HepG2 (cell line): ENCODE measurements at regions not wholly inside any gene's neighbourhood (a gene's known extent, or its start where the extent isn't known, plus 50 kb on each side); places are given as distances from the start of the nearest gene placed in this dataset.

Experiments
- ATAC-seq: fragments of 200-7000 bp; cut with Tn5 transposase; 3 replicates; pipeline ENCODE4 v1.9.1; 2020; ENCODE audit warnings: mild to moderate bottlenecking, moderate library complexity
- BruUV-seq: library from RNA; stranded (reverse); fragments of 400-500 nt; replicated peaks from 2 replicates; lab custom pipeline; 2021; lab: Mats Ljungman, UMichigan
- CTCF ChIA-PET: fragments of 300-600 bp; formaldehyde crosslinking; extraction: SDS; loops from one replicate; lab custom pipeline; 2021; ENCODE audit warnings: low total read pairs, inconsistent platforms, low intra/inter-chr PET ratio; lab: Yijun Ruan, JAX
- POLR2A ChIA-PET: fragments of 350-600 bp; sonication (Branson Sonifier 250); formaldehyde crosslinking; loops from one replicate; lab custom pipeline; 2020; ENCODE audit warnings: antibody characterized with exemption, inconsistent platforms; lab: Yijun Ruan, JAX
- DNase-seq: peaks from one replicate; pipeline ENCODE4 v3.0.0-alpha.2; 2015; ENCODE audit warnings: low spot score
- FAIRE-seq: peaks from 3 replicates; lab custom pipeline; 2011; peaks lifted over from hg19 to GRCh38; lab: Jason Lieb, UNC
- H2AFZ ChIP-seq: one replicate; pipeline ENCODE4 v1.6.1; 2011; ENCODE audit warnings: low read length, inconsistent platforms
- H3K27ac ChIP-seq: fragments of 300-600 bp; 3 replicates; pipeline ENCODE4 v1.8.0; 2011; ENCODE audit warnings: mixed run types, mild to moderate bottlenecking, mixed read lengths, low read length, inconsistent platforms; ENCODE audit not compliant: insufficient read depth; ENCODE audit errors: extremely low read length
- H3K27me3 ChIP-seq, 2 experiments: fragments of 200-600 bp in 1 of 2; 2 replicates in 1 of 2; 3 replicates in 1 of 2; pipeline versions ENCODE4 v1.6.0 to v1.8.0; 2011; ENCODE audit warnings: low read length in 2 of 2, mild to moderate bottlenecking in 2 of 2, moderate library complexity in 2 of 2, inconsistent platforms in 1 of 2; ENCODE audit not compliant: insufficient read depth in 2 of 2, control insufficient read depth in 1 of 2
- H3K36me3 ChIP-seq, 2 experiments: fragments of 200-600 bp in 1 of 2; replicated peaks in 1 of 2; 2 replicates in 1 of 2; 3 replicates in 1 of 2; pipeline versions ENCODE4 v1.5.1 to v1.8.0; 2011; ENCODE audit warnings: low read length in 2 of 2, inconsistent platforms in 1 of 2; ENCODE audit not compliant: insufficient read depth in 2 of 2, control insufficient read depth in 1 of 2
- H3K4me1 ChIP-seq: 2 replicates; pipeline ENCODE4 v1.5.1; 2012; ENCODE audit warnings: low read length, inconsistent platforms; ENCODE audit not compliant: insufficient read depth
- H3K4me2 ChIP-seq: 2 replicates; pipeline ENCODE4 v1.6.0; 2011; ENCODE audit warnings: low read depth, low read length, inconsistent platforms
- H3K4me3 ChIP-seq, 3 experiments: fragments of 200-600 bp in 1 of 3; sonication (generic), shearing (Covaris generic) in 1 of 3; replicated peaks in 1 of 3; 2 replicates each; pipeline ENCODE4 v1.5.1; 2011 to 2016; ENCODE audit warnings: low read length in 3 of 3, inconsistent platforms in 2 of 3, low read depth in 2 of 3, mild to moderate bottlenecking in 2 of 3, control low read depth in 1 of 3, mixed read lengths in 1 of 3; ENCODE audit not compliant: insufficient read depth in 1 of 3
- H3K79me2 ChIP-seq: one replicate; pipeline ENCODE4 v1.6.1; 2011; ENCODE audit warnings: low read length, inconsistent platforms; ENCODE audit not compliant: insufficient read depth
- H3K9ac ChIP-seq: 2 replicates; pipeline ENCODE4 v1.6.0; 2011; ENCODE audit warnings: mild to moderate bottlenecking, low read depth, low read length, inconsistent platforms; ENCODE audit not compliant: insufficient read depth
- H3K9me3 ChIP-seq: 2 replicates; pipeline ENCODE4 v1.5.1; 2012; ENCODE audit warnings: mild to moderate bottlenecking, low read length
- H4K20me1 ChIP-seq: 2 replicates; pipeline ENCODE4 v1.6.0; 2011; ENCODE audit warnings: inconsistent platforms, mild to moderate bottlenecking, low read length, moderate library complexity; ENCODE audit not compliant: insufficient read depth
- FLYWCH1 ChIP-seq: sonication (generic); formaldehyde crosslinking; IDR thresholded peaks from 2 replicates; pipeline ENCODE4 v1.8.1; 2023; ENCODE audit warnings: mild to moderate bottlenecking, missing genetic modification reagents
- FOXK1 ChIP-seq: sonication (generic); formaldehyde crosslinking; IDR thresholded peaks from 2 replicates; pipeline ENCODE4 v1.4.0; 2020; ENCODE audit warnings: low read depth, missing genetic modification reagents, borderline replicate concordance
- HNF4A ChIP-seq: sonication (generic); formaldehyde crosslinking; IDR thresholded peaks from 2 replicates; pipeline ENCODE4 v1.4.0; 2020; ENCODE audit warnings: missing genetic modification reagents
- MAZ ChIP-seq, 2 experiments: sonication (generic) in 1 of 2; formaldehyde crosslinking in 1 of 2; IDR thresholded peaks; 2 replicates each; pipeline versions ENCODE4 v1.5.0 to v1.6.1; 2012 to 2020; ENCODE audit warnings: low read depth in 2 of 2, mild to moderate bottlenecking in 2 of 2, borderline replicate concordance in 1 of 2, improper control_type of control experiment in 1 of 2, low read length in 1 of 2, missing genetic modification reagents in 1 of 2, moderate library complexity in 1 of 2
- MNT ChIP-seq: fragments of 450-650 bp; IDR thresholded peaks from 2 replicates; pipeline ENCODE4 v1.6.1; 2016
- RORA ChIP-seq: sonication (generic); formaldehyde crosslinking; IDR thresholded peaks from 2 replicates; pipeline ENCODE4 v1.5.0; 2020; ENCODE audit warnings: mild to moderate bottlenecking, missing genetic modification reagents, moderate library complexity
- SNRNP70 ChIP-seq: fragments of 200-400 bp; formaldehyde crosslinking; IDR thresholded peaks from 2 replicates; pipeline ENCODE4 v1.6.1; 2017; ENCODE audit warnings: mild to moderate bottlenecking, low read depth, low read length, moderate library complexity
- TCF12 ChIP-seq, 2 experiments: fragments of 450-650 bp in 1 of 2; sonication (generic) in 1 of 2; formaldehyde crosslinking in 1 of 2; IDR thresholded peaks; 2 replicates each; pipeline versions ENCODE4 v1.6.1 to v1.8.0; 2017 to 2022; ENCODE audit warnings: antibody characterized with exemption in 1 of 2, mild to moderate bottlenecking in 1 of 2, missing genetic modification reagents in 1 of 2, moderate library complexity in 1 of 2
- TP53 ChIP-seq: sonication (generic); formaldehyde crosslinking; conservative IDR thresholded peaks from 2 replicates; pipeline ENCODE4 v1.4.0; 2020; ENCODE audit warnings: missing genetic modification reagents
- ZNF343 ChIP-seq: sonication (generic); formaldehyde crosslinking; IDR thresholded peaks from 2 replicates; pipeline ENCODE4 v1.4.0; 2020; ENCODE audit warnings: mild to moderate bottlenecking, missing genetic modification reagents
- ZNF367 ChIP-seq: sonication (generic); formaldehyde crosslinking; IDR thresholded peaks from 2 replicates; pipeline ENCODE4 v1.4.0; 2020; ENCODE audit warnings: missing genetic modification reagents, borderline replicate concordance
- ZNF552 ChIP-seq: sonication (generic); formaldehyde crosslinking; IDR thresholded peaks from 2 replicates; pipeline ENCODE4 v1.9.0; 2022; ENCODE audit warnings: missing genetic modification reagents, mild to moderate bottlenecking, borderline replicate concordance
- ZNF574 ChIP-seq: sonication (generic); formaldehyde crosslinking; IDR thresholded peaks from 2 replicates; pipeline ENCODE4 v1.4.0; 2020; ENCODE audit warnings: missing genetic modification reagents
- WGBS: methylation state at CpG from one replicate; pipeline ENCODE4 v1.1.6; 2017; ENCODE audit warnings: low lambda C conversion rate; 5-methylcytosine and 5-hydroxymethylcytosine counted together
- in situ Hi-C: cut with HindIII; loops from 2 replicates; pipeline ENCODE4 v1.10.0; 2017; ENCODE audit warnings: low pct_unique_long_range_greater_than_20kb; ENCODE audit not compliant: extremely low pct_ligation_motif_present
- intact Hi-C: fragments of 100-400 bp; cut with micrococcal nuclease; formaldehyde crosslinking; loops from one replicate; pipeline ENCODE4 v1.10.0; 2022; ENCODE audit not compliant: unreplicated experiment

GRCh38 chr6:140003217-140003616, 628.8 kb upstream of the CITED2 start:
- intact Hi-C loops = no loop called here
- no peaks in the 10 kb centered on the region for H3K36me3 ChIP-seq
- no peaks in the 10 kb centered on the region for H3K27me3 ChIP-seq
- H2AFZ ChIP-seq = no peak overlapping the region
- DNase-seq = no peak
- TF ChIP-seq ZNF552 (CRISPR knock-in tag) = no peak
- no peak for TF ChIP-seq ZNF574 (CRISPR knock-in tag)
- no peak for TF ChIP-seq FOXK1 (CRISPR knock-in tag)
- no peak for TF ChIP-seq HNF4A (CRISPR knock-in tag)
- TF ChIP-seq MAZ (IDR thresholded peaks at IDR 0.05; ENCODE audit: borderline replicate concordance, low read depth, low read length) = no peak
- no peak for TF ChIP-seq MAZ (CRISPR knock-in tag; IDR thresholded peaks at IDR 0.05; ENCODE audit: low read depth)
- no peak for TF ChIP-seq TCF12 (IDR thresholded peaks at IDR 0.05)
- no peak for TF ChIP-seq TCF12 (CRISPR knock-in tag; IDR thresholded peaks at IDR 0.05)
- TF ChIP-seq MNT = no peak
- no peak for TF ChIP-seq TP53 (CRISPR knock-in tag)
- TF ChIP-seq ZNF343 (CRISPR knock-in tag) = no peak
- TF ChIP-seq SNRNP70 = no peak
- TF ChIP-seq RORA = no peak
- TF ChIP-seq ZNF367 (CRISPR knock-in tag) = no peak
- no peak for TF ChIP-seq FLYWCH1 (CRISPR knock-in tag)
- 20% methylated on average over 1 of the region's 1 CpG for WGBS
- no peaks in the 10 kb centered on the region for H4K20me1 ChIP-seq
- no peak overlapping the region for H3K27ac ChIP-seq
- BruUV-seq = no TSS peak
- POLR2A ChIA-PET = no interaction called here
- H3K4me3 ChIP-seq = no peak overlapping the region
- no peak for FAIRE-seq
- no peaks in the 10 kb centered on the region for H3K4me1 ChIP-seq
- in situ Hi-C loops = no loop called here
- no peak for ATAC-seq
- CTCF ChIA-PET = no interaction called here
- H3K4me2 ChIP-seq = no peak overlapping the region
- no peaks in the 10 kb centered on the region for H3K79me2 ChIP-seq
- H3K9ac ChIP-seq = no peak overlapping the region
- H3K9me3 ChIP-seq = no peaks in the 10 kb centered on the region
